Lung (tissue), 11 donors: ENCODE measurements at regions not wholly inside any gene's neighbourhood (a gene's known extent, or its start where the extent isn't known, plus 50 kb on each side); places are given as distances from the start of the nearest gene placed in this dataset.

Source experiments
- ATAC-seq: fragments of 200-7000 bp; cut with Tn5 transposase; one replicate; pipeline ENCODE4 v1.9.1; 2020; ENCODE audit warnings: moderate number of reproducible peaks; ENCODE audit not compliant: insufficient read depth, low FRiP score
- DNase-seq, 3 donors: peaks; one replicate each; pipeline ENCODE4 v3.0.0-alpha.2; 2013 to 2017
- H3K27ac ChIP-seq, 2 donors: one replicate each; pipeline ENCODE4 v1.5.1; 2013; ENCODE audit warnings: mild to moderate bottlenecking in 2 of 2, moderate library complexity in 2 of 2, control low read depth in 1 of 2, inconsistent platforms in 1 of 2, low read depth in 1 of 2, low read length in 1 of 2
- H3K27me3 ChIP-seq, 3 donors: one replicate each; pipeline ENCODE4 v1.5.1; 2013; ENCODE audit warnings: low read length in 2 of 3; ENCODE audit not compliant: control insufficient read depth in 3 of 3, insufficient read depth in 3 of 3
- H3K36me3 ChIP-seq, 4 donors: one replicate each; pipeline ENCODE4 v1.5.1; 2013; ENCODE audit warnings: low read length in 4 of 4, mild to moderate bottlenecking in 1 of 4, moderate library complexity in 1 of 4; ENCODE audit not compliant: control insufficient read depth in 4 of 4, insufficient read depth in 4 of 4
- H3K4me1 ChIP-seq, 5 donors: one replicate each; pipeline ENCODE4 v1.5.1; 2013; ENCODE audit warnings: low read length in 5 of 5, mild to moderate bottlenecking in 2 of 5, moderate library complexity in 1 of 5; ENCODE audit not compliant: control insufficient read depth in 5 of 5, insufficient read depth in 5 of 5
- H3K4me3 ChIP-seq: one replicate; pipeline ENCODE4 v1.5.1; 2013; ENCODE audit warnings: mild to moderate bottlenecking, control low read depth, moderate library complexity
- H3K9ac ChIP-seq, 2 donors: one replicate each; pipeline ENCODE4 v1.5.1; 2013; ENCODE audit warnings: low read length in 2 of 2, control low read depth in 1 of 2; ENCODE audit not compliant: insufficient read depth in 1 of 2
- H3K9me3 ChIP-seq, 4 donors: one replicate each; pipeline ENCODE4 v1.5.1; 2013; ENCODE audit warnings: low read length in 3 of 4, mild to moderate bottlenecking in 1 of 4, moderate library complexity in 1 of 4; ENCODE audit not compliant: control insufficient read depth in 4 of 4, insufficient read depth in 3 of 4
- WGBS, 2 donors: extraction: QIAGEN DNeasy Blood & Tissue Kit; methylation state at CpG; one replicate each; pipeline ENCODE4 v1.1.7; 2013; 5-methylcytosine and 5-hydroxymethylcytosine counted together
- TF ChIP-seq, protein P1 (sequence below): IDR thresholded peaks from 2 replicates; pipeline ENCODE4 v1.5.1; 2012; ENCODE audit warnings: mild to moderate bottlenecking; ENCODE audit errors: control extremely low read depth, extremely low read depth
- donor health status: control.
- donor health status: control.
- donor health status: Bipolar disorder and iron deficiency.
- donor health status: healthy.
- donor health status: DM: yes; HTN: yes; CAD: no.

DNA sequence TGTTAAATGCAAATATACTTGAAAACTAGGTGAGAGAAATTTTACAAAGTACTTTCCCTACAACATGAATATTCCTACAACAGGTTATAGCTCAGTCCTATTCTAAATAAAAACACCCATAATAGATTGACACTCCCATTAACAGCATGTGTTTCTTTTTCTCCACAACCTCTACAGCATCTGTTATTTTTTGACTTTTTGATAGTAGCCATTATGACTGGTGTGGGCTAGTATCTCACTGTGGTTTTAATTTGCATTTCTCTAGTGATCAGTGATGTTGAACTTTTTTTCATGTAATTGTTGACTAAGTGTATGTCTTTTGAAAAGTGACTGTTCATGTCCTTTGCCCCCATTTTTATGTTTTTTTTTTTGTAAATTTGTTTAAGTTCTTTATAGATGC is 1506.1 kb upstream of the CDH9 start:
- H3K36me3 ChIP-seq, result no peaks in the 10 kb centered on the region
- no peak overlapping the region for H3K27ac ChIP-seq
- TF ChIP-seq, protein P1, sequence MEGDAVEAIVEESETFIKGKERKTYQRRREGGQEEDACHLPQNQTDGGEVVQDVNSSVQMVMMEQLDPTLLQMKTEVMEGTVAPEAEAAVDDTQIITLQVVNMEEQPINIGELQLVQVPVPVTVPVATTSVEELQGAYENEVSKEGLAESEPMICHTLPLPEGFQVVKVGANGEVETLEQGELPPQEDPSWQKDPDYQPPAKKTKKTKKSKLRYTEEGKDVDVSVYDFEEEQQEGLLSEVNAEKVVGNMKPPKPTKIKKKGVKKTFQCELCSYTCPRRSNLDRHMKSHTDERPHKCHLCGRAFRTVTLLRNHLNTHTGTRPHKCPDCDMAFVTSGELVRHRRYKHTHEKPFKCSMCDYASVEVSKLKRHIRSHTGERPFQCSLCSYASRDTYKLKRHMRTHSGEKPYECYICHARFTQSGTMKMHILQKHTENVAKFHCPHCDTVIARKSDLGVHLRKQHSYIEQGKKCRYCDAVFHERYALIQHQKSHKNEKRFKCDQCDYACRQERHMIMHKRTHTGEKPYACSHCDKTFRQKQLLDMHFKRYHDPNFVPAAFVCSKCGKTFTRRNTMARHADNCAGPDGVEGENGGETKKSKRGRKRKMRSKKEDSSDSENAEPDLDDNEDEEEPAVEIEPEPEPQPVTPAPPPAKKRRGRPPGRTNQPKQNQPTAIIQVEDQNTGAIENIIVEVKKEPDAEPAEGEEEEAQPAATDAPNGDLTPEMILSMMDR, result no peak
- H3K4me3 ChIP-seq, result no peak overlapping the region
- peaks cover 0 to 3% (median 0%) of the 10 kb centered on the region in 5 donors for H3K4me1 ChIP-seq
- DNase-seq, result no peak
- no peak for ATAC-seq
- no peak overlapping the region for H3K9ac ChIP-seq
- H3K9me3 ChIP-seq, result no peaks in the 10 kb centered on the region
- no peaks in the 10 kb centered on the region for H3K27me3 ChIP-seq

DNA sequence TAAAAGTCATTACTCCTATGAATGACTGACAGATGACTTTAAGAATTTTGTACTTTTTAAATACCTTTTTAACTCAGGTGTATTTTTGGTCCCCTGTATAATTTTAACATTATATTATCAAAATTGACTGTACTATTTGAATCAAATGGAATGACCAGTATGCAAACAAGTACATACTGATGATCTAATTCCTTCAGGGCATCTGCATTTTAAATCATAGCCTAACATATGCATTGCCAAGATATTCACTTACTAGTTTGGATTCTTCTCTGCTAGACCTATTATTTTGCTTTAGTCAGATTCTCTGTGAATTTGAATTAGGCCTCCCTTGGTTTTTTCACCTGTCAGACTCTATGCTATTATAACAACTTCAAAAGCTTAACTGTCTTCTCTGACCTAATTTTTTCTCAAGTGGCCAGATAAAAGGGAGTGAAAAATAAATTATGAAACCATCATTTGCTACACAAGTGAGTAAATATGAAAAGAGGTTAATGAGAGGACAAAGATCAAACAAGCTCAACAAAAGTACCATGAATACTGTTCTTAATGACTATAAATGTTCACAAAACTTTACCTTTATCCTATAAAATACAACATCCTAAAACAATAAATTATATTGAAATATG is 1505.2 kb upstream of the CDH9 start:
- no peaks in the 10 kb centered on the region for H3K9me3 ChIP-seq
- no peaks in the 10 kb centered on the region for H3K36me3 ChIP-seq
- no peak overlapping the region for H3K4me3 ChIP-seq
- H3K4me1 ChIP-seq, result peaks cover 0 to 3% (median 0%) of the 10 kb centered on the region in 5 donors
- no peaks in the 10 kb centered on the region for H3K27me3 ChIP-seq
- TF ChIP-seq, protein P1, result no peak
- H3K9ac ChIP-seq, result no peak overlapping the region
- no peak for ATAC-seq
- no peak overlapping the region for H3K27ac ChIP-seq
- no peak for DNase-seq

DNA sequence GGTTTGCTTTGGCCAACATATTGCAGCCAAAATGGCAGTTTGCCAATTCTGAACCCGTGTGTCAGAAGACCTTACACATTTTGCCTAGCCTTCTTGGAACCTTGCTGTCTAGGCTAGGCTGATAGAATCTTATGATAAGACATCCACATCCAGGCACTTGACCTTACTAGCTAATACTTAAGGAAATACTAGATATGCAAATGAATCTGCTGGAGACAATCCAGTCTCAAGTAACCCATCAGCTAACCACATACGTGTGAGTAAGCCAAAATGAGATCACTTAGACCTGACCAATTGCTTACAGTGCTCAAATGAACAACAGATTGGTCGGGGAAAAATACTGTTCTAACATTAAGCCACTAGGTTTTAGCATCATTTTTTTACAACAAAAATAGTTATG is 1504.6 kb upstream of the CDH9 start:
- 36 to 38% methylated on average over 3 of the region's 3 CpGs for WGBS, 2 donors
- Histone ChIP-seq H3K9me3 (no peaks in the 10 kb centered on the region), H3K36me3 (no peaks in the 10 kb centered on the region), H3K27ac (no peak overlapping the region), H3K27me3 (no peaks in the 10 kb centered on the region), H3K9ac (no peak overlapping the region), H3K4me3 (no peak overlapping the region), H3K4me1 (peaks cover 0 to 3% (median 0%) of the 10 kb centered on the region in 5 donors)
- DNase-seq (peak in 1 of 3 donors; percentile 3), ATAC-seq (peak; percentile 74)
- TF ChIP-seq, protein P1, result no peak
